GM19455 (cell line): ENCODE measurements at regions not wholly inside any gene's neighbourhood (a gene's known extent, or its start where the extent isn't known, plus 50 kb on each side); places are given as distances from the start of the nearest gene placed in this dataset.

Source experiments
- ATAC-seq: cut with Tn5 transposase; IDR thresholded peaks from one replicate; pipeline ENCODE4 v1.9.1; 2021; ENCODE audit not compliant: unreplicated experiment

DNA sequence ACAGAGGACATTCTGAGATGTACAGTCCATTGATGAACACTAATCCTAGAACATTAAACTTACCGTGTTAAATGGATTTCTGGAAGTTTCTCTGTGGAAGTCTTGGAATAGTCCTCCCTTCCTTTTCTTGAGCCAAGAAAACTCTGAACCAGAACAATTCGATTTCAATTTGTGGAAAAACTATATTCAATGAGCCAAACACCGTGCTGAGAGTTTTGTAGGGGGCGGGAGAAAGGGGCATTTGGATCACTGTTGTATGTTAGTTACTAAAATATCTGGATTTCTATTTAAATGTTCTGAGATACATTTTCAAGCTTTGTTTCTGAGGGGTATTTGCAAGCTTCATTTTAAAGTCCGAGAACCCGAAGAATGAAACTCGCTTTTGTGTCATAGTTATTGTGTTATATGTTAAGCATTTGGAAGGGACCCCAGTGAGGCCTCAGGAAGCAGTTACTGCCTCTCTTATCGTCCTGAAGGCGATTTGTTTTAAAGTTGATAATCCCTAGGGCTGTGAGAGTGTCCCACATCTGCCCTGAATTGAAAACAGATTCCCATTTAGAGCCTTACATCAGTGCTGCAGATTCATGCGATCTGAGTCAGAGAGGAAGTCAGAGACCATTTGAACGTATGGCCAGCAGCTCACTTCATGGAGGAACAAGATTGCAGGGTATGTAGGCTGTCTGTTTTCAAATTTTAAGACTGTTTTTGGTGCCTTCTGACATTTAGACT lies 70.8 kb upstream of the SASH1 start:
- no peak for ATAC-seq

DNA sequence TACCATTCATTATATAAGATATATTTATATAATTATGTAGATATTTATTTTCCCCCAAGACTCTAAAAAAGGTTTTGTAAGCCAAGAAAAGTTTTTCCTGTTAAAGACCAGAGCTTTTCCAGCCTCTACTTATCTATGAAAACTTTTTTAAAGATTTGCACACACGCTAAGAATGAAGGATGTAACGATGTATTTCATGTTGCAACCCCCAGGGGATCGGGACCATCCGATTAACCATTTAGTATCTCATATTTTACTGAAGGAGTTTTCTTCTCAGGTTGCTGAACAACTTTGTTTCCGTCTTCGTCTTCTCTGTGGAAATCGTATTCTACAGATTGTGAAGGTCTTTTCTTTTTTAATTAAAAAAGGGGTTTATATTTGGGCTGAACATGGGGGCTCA lies 70.0 kb upstream of the SASH1 start:
- no peak for ATAC-seq

DNA sequence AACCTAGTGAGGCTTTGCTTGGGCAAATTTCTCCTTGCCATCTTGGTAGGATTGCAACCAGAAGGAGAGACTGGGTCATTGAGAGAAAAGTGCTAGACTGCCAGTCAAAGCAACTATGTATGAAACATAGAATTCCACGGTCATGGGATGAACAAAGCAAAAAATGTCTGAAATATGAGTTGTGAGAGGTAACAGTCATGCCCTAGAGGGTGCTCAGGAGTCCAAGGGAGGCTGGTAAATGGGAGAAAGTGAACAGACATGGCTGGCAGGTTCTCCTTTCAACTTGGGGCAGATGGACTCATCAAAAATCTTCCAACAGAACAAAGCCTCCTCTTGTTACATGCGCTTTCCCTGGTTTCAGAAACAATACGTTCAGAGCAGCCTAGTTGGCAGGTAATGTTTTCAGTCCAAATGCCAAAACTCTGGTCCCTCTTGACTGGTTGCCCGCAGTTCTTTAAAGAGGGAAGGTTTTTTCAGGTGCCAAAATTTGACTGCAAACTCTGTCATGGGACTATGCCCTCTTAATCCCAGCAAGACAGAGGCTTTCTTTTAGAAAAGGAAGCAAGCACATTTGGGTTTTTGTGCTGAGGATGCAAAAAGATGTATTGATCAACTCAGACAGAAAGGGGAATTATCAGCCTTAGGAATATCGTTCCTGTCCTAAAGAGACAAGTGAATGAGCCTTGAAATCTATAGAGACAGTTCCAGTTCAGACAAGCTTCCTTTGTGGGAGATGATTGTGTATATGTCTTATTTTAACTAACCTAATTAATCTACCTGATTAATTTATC lies 68.5 kb upstream of the SASH1 start:
- no peak for ATAC-seq

DNA sequence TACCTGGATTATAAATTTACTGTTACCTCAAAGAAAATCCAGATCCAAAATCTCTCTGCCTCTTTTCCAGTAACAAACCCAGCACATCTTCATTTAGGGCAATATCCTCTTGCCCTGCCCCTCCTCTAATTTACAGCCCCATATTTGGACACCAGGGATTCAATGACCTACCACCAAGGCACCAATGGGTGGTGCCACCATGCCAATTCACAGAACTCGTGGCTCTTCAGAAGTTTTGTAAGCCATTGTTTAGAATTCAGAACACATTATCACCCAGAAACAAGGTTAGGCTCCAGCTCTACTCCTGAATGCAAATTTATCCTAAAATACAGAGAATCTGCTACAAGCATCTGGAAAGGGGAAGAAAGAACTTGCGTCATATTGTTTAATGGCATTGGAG lies 67.8 kb upstream of the SASH1 start:
- no peak for ATAC-seq

DNA sequence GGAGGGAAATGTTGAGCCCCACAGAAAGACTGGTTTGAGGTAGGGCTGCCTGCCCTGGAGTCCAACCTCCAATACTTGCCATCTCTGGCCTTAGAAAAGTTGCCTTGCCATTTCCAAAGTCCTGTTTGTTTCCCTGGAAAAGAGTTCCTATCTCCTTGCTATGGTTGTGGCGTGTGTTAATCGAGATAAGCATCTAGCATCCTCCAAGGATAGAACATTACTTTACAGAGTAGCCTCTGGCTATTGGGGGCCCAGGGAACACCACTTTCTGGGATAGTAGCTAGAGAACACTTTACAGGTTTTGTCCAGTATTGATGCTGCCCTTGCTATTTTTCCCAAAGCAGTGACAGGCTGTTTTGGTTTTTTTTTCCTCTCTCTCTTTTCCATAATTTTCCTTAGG lies 57.4 kb upstream of the SASH1 start:
- ATAC-seq: no peak

DNA sequence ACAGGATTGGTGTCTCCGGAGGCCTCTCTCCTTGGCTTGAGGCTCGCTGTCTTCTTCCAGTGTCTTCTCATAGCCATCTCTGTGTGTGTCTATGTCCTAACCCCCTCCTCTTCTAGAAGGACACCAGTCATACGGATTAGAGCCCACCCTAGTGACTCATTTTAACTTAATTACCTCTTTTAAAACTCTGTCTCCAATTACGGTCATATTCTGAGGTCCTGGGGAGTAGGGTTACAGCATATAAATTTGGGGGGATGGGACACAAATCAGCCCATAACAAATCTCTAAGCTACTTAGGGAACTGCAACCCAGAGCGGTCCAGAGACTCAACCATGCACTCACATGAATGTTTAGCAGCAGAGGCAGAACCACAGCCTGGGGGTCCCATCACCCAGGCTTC lies 56.1 kb upstream of the SASH1 start:
- no peak for ATAC-seq

DNA sequence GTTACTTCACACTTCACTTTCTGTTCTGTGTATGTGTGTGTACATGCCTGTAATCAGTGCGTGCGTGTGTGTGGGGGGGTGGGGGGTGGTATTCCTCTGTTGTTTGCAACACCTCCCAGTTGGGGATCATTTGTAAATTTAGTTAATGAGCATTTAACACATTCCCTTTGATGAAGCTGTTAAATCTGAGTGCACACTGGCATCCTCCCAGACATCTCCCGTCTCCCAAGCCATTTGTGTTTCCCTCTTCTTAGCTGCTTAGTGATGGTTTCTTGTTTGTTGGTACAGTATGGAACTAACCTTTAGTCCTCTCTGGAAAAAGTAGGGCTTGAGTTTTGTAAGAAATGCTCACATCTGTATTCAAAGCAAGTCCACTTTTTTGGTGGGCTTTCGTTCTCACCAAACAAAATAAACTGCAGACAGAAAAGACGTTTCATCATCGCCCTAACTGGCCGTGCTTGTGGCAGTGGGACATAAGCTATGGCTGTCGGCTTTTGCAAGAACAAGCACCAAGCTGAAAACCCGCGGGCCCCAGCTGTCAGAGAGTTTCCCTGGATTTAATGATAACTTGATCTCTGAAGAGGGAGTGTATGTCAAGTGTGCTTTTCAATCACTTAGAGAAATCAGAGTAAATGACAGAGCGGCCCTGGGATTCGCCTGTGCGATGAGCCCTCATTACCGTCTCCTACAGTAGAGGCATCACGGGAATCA lies 54.9 kb upstream of the SASH1 start:
- no peak for ATAC-seq

DNA sequence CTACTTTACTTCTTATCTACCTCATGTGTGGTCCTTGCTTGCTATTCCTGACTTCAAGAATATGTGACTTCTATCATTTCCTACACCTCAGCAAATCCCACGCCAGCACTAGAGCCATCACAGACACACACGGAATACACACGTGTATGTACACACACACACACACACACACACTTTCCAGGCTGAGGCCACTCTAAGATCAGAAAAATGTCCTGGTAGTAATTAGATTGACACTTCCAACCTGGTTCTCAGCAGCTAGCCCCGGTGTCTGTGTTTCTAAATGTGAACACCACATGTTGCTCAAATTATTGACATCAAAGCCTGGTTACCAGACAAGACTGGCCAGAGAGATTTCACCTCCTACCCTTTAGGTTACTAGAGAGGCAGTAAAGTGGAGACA lies 54.1 kb upstream of the SASH1 start:
- no peak for ATAC-seq

DNA sequence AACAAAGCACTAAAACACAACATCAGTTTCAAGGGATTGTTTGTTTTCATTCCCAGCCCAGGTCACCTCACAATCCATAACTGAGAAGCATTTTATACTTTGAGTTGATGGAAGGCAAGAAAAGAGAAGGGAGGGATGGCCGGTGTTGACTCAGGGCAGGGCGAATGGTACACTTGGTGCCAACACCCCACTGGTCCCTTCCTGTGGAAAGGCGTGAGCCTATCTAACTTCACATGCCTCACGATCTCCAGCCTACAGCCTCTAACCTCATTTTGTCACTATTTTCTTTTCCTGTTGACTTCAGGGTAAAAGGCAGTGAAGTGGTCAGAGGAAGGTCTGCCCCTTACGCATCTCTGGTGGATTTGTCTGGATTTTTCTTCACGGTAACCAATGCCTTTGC lies 53.5 kb upstream of the SASH1 start:
- ATAC-seq: no peak

DNA sequence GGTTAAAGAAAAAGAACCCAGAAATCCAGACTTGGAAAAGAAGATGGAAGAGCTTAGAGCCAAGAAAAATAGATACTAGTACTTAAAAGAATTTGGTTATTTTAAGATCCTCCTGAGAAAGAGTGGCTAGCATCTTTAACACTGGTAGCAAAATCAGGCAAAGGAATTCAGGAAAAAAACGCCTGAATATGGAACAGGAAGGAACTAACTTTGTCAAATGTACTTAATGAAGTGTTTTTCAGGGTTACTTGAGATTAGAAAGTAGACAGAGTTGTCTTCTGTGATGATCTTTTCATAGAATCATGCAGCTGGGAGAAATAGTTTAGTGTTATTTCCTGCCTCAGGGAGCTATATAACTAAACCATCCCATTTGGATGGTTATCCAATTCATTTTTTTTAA lies 50.8 kb upstream of the SASH1 start:
- no peak for ATAC-seq
